ENCODE measurements at regions not wholly inside any gene's neighbourhood (a gene's known extent, or its start where the extent isn't known, plus 50 kb on each side); places are given as distances from the start of the nearest gene placed in this dataset.
"Not testable (repeated sequence)": the region's sequence is repeated elsewhere in the genome, so short reads cannot be mapped to it uniquely, and the experiment has no call there.

- DNase-seq: no peak
Measured at GRCh38 chr1:114260805-114261484, 107.3 kb upstream of the SYT6 start.

- no peak for DNase-seq
Measured at GRCh38 chr1:114259511-114260160, 106.0 kb upstream of the SYT6 start.

GRCh38 chr1:114258633-114259032, 105.0 kb upstream of the SYT6 start:
- DNase-seq: no peak

- no peak for DNase-seq
Measured at GRCh38 chr1:114258074-114258473, 104.4 kb upstream of the SYT6 start.

- no peak for DNase-seq
Measured at GRCh38 chr1:114257554-114257953, 103.9 kb upstream of the SYT6 start.

GRCh38 chr1:114253900-114254299, 100.2 kb upstream of the SYT6 start:
- no peak for DNase-seq

GRCh38 chr1:114251573-114251939, 97.9 kb upstream of the SYT6 start:
- no peak for DNase-seq

- no peak for DNase-seq
Measured at GRCh38 chr1:114250683-114251572, 97.3 kb upstream of the SYT6 start.

GRCh38 chr1:114249691-114250090, 96.0 kb upstream of the SYT6 start:
- no peak for DNase-seq

GRCh38 chr1:114248162-114248561, 94.5 kb upstream of the SYT6 start:
- no peak for DNase-seq

GRCh38 chr1:114242531-114243210, 89.0 kb upstream of the SYT6 start:
- not testable (repeated sequence) for DNase-seq

- DNase-seq: no peak
Measured at GRCh38 chr1:114238053-114238452, 84.4 kb upstream of the SYT6 start.

GRCh38 chr1:114236517-114236916, 82.8 kb upstream of the SYT6 start:
- no peak for DNase-seq

GRCh38 chr1:114235960-114236359, 82.3 kb upstream of the SYT6 start:
- no peak for DNase-seq

- no peak for DNase-seq
Measured at GRCh38 chr1:114235281-114235680, 81.6 kb upstream of the SYT6 start.

GRCh38 chr1:114234408-114235124, 80.9 kb upstream of the SYT6 start:
- DNase-seq: no peak

- DNase-seq: no peak
Measured at GRCh38 chr1:114232691-114233090, 79.0 kb upstream of the SYT6 start.

GRCh38 chr1:114231301-114231700, 77.6 kb upstream of the SYT6 start:
- DNase-seq: no peak

- no peak for DNase-seq
Measured at GRCh38 chr1:114229368-114229767, 75.7 kb upstream of the SYT6 start.

- DNase-seq: no peak
Measured at GRCh38 chr1:114227059-114227458, 73.4 kb upstream of the SYT6 start.

GRCh38 chr1:114224196-114224907, 70.7 kb upstream of the SYT6 start:
- DNase-seq: no peak

GRCh38 chr1:114222920-114223319, 69.3 kb upstream of the SYT6 start:
- DNase-seq: no peak
